ENCODE measurements at regions not wholly inside any gene's neighbourhood (a gene's known extent, or its start where the extent isn't known, plus 50 kb on each side); places are given as distances from the start of the nearest gene placed in this dataset.
A peak's percentile ranks its signal among the peaks of the same experiment; 100 is the strongest.
"Not testable (repeated sequence)": the region's sequence is repeated elsewhere in the genome, so short reads cannot be mapped to it uniquely, and the experiment has no call there.

DNA sequence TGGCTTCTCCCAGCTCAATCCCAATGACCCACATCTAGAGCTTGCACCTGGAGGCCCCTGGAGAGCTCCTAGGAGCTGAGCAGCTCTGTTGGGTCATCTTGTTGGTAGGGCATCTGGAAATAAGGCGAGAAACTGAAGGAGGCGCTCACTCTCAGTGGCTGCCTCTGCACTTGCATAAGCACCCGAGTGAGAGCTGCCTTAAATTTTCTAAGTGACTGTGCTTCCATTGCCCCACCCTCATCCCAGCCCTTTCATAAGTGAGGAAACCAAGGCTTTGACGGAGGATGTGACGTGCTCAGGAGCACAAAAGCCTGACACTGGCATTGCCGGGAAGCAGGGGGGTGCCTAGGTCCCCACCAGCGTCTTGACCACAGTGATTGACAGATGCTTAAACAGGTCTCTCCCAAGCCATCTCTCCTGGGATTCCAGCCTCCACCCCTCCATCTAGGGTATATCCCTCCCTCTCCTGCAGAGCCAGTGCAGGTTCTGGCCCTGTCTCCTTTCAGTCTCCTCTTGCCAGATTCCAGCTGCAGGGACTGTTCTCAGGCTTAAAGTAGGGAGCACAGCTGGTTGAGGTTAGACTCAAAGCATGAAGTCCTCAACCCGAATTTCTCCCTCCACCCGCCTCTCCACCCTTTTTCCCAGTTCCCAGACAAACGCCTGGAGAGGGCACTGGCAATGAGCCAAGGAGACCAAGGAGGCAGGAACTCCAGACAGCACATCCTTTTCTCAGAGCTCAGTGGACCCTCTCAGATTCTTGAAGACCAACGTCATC is 113.7 kb downstream of the IRX5 start:
- no peak for DNase-seq

- no peak for DNase-seq
Observed at GRCh38 chr16:55045329-55045728, 114.7 kb downstream of the IRX5 start.

- DNase-seq = no peak
Observed at GRCh38 chr16:55045756-55046460, 115.2 kb downstream of the IRX5 start.

GRCh38 chr16:55046513-55046912 is 115.8 kb downstream of the IRX5 start:
- no peak for DNase-seq

GRCh38 chr16:55046916-55047315 is 116.3 kb downstream of the IRX5 start:
- no peak for DNase-seq

DNA sequence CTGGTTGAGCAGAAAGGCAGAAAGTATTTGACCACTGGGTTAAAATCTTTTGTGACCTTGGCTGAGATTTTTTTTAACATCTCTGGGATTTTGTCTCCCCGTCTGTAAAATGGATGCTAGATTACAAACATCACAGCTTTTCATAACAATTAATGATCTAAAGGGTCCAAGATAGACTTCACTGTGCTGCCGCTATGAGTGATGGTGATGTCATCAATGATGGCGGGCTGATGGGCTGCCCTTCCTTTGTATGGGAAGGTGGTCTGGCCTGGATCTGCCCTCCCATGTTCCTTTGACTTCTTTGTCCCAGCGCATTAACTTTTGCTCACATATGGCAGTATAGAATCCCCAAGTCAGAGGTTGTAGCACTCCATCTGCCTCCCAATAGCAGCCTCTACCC is 116.7 kb downstream of the IRX5 start:
- no peak for DNase-seq

- DNase-seq = no peak
Observed at GRCh38 chr16:55047903-55048497, 117.3 kb downstream of the IRX5 start.

DNA sequence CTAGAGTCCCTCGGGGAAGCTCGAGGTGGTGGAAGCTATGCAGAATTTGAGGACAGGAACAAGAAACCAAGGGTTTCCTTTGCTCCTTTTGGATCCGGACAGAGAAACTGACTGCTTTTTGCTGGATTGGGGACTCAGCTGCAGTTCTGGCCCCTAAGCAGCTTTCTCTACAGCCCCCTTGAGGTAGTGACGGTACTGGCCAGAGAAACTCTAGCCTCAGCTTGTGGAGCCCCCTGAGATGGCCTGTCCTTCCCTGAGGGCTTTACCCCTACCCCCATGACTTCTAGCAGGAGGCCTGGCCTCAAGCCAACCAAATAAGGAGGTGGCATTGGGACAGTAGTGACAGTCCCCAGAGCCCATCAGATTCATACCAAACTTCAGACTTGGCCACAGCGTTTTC is 118.1 kb downstream of the IRX5 start:
- DNase-seq = no peak

DNA sequence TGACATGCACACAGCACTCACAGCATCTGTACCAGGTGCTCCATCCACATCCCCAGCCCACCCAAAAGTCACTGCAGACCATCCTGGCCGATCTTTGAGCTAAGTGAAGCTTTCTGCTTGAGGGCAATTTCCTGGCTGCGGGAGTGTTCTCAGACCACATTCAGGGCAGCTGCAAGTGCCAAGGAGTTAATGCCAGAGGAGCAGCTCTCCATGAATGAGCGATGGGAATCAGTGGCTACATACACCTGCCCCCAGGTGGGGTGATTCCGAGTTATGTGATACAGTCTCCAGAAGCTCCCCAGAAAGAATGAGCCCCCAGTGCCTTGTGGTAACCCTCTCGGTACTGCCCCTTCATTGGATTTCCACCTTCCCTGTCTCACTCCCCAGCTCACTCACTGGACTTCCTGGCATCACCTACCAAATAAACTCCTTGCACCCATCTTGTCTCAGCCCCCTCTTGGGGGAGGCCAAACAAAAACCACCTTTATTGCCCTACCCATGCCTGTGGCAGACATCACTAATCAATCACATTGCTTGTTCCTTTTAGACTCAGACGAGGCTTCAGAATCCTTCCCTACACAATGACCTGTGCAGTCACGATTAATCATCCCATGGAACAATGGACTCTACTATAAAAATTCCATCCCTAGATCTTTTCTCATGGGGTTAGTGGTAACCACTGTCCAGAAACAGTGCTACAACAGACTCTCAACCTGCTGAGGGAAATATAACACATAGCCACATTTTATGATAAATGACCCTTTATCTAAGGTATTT is 121.1 kb downstream of the IRX5 start:
- no peak for DNase-seq

- no peak for DNase-seq
Observed at GRCh38 chr16:55052348-55052734, 121.7 kb downstream of the IRX5 start.

- DNase-seq = no peak
Observed at GRCh38 chr16:55052741-55053415, 122.2 kb downstream of the IRX5 start.

DNA sequence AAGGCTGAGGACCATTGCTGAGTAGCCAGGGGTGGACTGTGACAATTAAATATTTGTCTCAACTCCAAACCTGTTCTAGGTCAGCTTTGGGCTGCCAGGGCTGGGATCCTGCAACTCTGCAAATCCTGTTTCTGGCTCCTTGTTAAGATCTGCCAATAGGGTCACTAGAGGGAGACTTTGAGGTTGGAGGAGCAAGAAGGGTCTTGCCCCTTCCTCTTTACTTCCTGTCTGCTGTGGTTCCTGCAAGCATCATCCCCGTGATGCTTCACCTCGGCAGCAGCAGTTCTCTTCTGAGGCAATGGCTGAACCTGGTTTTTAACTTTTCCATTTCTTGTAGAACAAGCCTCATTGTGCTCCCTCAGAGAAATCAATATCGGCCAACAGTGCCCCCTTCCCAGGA is 124.6 kb downstream of the IRX5 start:
- no peak for DNase-seq

GRCh38 chr16:55056585-55057401 is 126.1 kb downstream of the IRX5 start:
- DNase-seq = peak; percentile 48

- no peak for DNase-seq
Observed at GRCh38 chr16:55057866-55058265, 127.2 kb downstream of the IRX5 start.

DNA sequence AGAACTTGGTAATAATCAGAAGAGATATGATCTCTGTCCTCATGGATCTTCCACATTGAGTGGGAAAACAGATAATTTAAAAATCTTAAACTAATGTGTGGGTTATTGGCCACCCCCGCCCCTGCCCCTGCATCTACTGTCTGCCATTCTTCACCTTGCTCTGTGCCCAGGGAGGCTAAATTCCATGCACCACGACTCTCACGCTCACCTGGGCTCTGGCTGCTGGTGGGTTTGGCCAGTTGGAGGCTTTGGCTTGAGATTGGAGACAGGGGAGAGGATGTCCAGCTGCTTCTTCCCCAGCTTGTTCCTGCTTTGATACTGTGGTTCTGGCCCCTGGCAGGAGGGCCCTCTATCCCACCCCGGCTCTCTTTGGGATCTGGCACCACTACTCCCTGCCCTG is 127.9 kb downstream of the IRX5 start:
- DNase-seq = no peak

GRCh38 chr16:55059146-55059545 is 128.5 kb downstream of the IRX5 start:
- no peak for DNase-seq

DNA sequence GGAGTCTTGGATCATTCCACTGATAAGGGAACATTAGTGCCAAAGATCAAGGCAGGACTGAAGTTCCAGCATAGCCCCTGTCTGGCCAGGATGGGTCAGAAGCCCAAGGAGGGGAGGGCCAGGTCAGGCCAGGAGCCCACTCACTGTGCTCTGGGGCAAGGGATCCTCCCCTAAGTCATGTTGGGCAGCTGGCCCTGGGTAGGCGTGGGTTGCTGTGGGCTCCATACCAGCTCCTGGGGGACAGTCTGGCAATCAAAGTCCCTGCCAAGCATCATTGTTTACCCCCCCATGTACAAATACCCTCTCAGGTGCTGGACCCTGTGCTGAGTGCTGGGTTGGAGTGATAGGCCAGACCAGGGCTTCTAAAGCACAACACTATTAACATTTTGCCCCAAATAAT is 130.5 kb downstream of the IRX5 start:
- DNase-seq = no peak

DNA sequence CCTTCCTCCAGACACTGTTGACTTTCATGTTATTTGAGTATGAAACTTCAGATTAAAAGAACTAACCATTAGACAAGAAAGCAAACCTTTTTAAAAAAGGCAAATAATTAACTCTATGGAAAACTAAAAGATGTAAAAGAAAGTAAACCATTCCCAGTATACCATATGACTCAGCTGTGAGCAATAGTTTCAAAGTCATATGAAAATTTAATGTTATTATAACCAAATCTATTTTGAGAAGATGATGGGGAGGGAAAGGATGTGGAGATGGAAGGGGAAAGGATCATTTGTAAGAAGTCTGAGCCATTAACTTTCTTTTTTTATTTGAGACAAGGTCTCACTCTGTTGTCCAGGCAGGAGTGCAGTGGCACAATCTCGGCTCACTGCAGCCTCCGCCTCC is 131.8 kb downstream of the IRX5 start:
- DNase-seq = no peak

GRCh38 chr16:55072976-55073375 is 142.3 kb downstream of the IRX5 start:
- DNase-seq = no peak

DNA sequence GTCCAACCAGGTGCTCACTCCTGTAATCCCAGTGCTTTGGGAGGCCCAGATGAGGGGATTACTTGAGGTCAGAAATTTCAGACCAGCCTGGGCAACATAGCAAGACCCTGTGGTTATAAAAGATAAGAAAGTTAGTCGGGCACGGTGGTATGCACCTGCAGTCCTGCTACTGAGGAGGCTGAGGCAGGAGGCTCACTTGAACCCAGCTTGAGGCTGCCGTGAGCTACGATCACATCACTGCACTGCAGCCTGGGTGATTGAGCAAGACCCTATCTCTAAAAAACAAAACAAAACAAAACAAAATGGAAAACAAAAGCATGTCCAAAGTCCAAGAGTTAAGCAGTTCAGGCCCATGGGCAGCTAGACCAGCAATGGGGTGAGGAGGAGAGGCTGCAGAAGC is 143.2 kb downstream of the IRX5 start:
- no peak for DNase-seq

- DNase-seq = not testable (repeated sequence)
Observed at GRCh38 chr16:55075208-55075607, 144.5 kb downstream of the IRX5 start.

GRCh38 chr16:55076053-55076452 is 145.4 kb downstream of the IRX5 start:
- no peak for DNase-seq

All from NCI-H2171 treated with DMSO at 0.1 percent for 48 hours (cell line).